CD4-positive, alpha-beta T cell (primary cell): ENCODE measurements at regions not wholly inside any gene's neighbourhood (a gene's known extent, or its start where the extent isn't known, plus 50 kb on each side); places are given as distances from the start of the nearest gene placed in this dataset.

Source experiments
- ATAC-seq: fragments of 200-7000 bp; cut with Tn5 transposase; one replicate; pipeline ENCODE4 v1.10.0; 2022; ENCODE audit warnings: mild to moderate bottlenecking; ENCODE audit not compliant: poor library complexity
- CTCF ChIA-PET: fragments of 350-600 bp; sonication (Branson Sonifier 250); formaldehyde crosslinking; loops from one replicate; lab custom pipeline; 2021; ENCODE audit warnings: antibody characterized with exemption, inconsistent platforms; lab: Charles Lee
- POLR2A ChIA-PET: fragments of 350-600 bp; sonication (Branson Sonifier 250); formaldehyde crosslinking; loops from one replicate; lab custom pipeline; 2021; ENCODE audit warnings: antibody characterized with exemption, inconsistent platforms; lab: Charles Lee
- DNase-seq, 14 experiments: peaks; one replicate each; pipeline ENCODE4 v3.0.0-alpha.2; 2013 to 2020; ENCODE audit warnings: mixed read lengths in 2 of 14
- H3K27ac ChIP-seq, 2 donors: one replicate each; pipeline versions ENCODE4 v1.5.1 to v1.7.0; 2013; ENCODE audit warnings: low read length in 2 of 2, low read depth in 1 of 2, mild to moderate bottlenecking in 1 of 2
- H3K27me3 ChIP-seq, 2 experiments: 1 replicate in 1 of 2; 2 replicates in 1 of 2; pipeline versions ENCODE4 v1.6.1 to v1.7.0; 2013; ENCODE audit warnings: low read length in 2 of 2, control low read depth in 1 of 2, mild to moderate bottlenecking in 1 of 2, moderate library complexity in 1 of 2; ENCODE audit not compliant: insufficient read depth in 2 of 2, control insufficient read depth in 1 of 2
- H3K36me3 ChIP-seq: one replicate; pipeline ENCODE4 v1.6.1; 2013; ENCODE audit warnings: low read length, control low read depth; ENCODE audit not compliant: insufficient read depth
- H3K4me1 ChIP-seq: one replicate; pipeline ENCODE4 v1.6.1; 2013; ENCODE audit warnings: low read length, control low read depth; ENCODE audit not compliant: insufficient read depth
- H3K4me3 ChIP-seq: one replicate; pipeline ENCODE4 v1.5.1; 2013; ENCODE audit warnings: mild to moderate bottlenecking, low read length, moderate library complexity
- H3K9me3 ChIP-seq, 2 experiments: 1 replicate in 1 of 2; 2 replicates in 1 of 2; pipeline versions ENCODE4 v1.6.1 to v1.7.0; 2013; ENCODE audit warnings: low read length in 2 of 2, mild to moderate bottlenecking in 2 of 2, control low read depth in 1 of 2, moderate library complexity in 1 of 2; ENCODE audit not compliant: control insufficient read depth in 1 of 2, insufficient read depth in 1 of 2
- H3K27ac Mint-ChIP-seq: one replicate; pipeline ENCODE4 v1.8.0; 2020; ENCODE audit warnings: mixed read lengths
- H3K27me3 Mint-ChIP-seq: one replicate; pipeline ENCODE4 v1.8.0; 2021; ENCODE audit warnings: mixed read lengths
- H3K36me3 Mint-ChIP-seq: one replicate; pipeline ENCODE4 v1.8.0; 2021; ENCODE audit warnings: low read depth, mixed read lengths
- H3K4me1 Mint-ChIP-seq: one replicate; pipeline ENCODE4 v1.8.0; 2021; ENCODE audit warnings: low read depth, mixed read lengths
- H3K4me3 Mint-ChIP-seq: one replicate; pipeline ENCODE4 v1.8.0; 2020; ENCODE audit warnings: mild to moderate bottlenecking, mixed read lengths
- H3K9me3 Mint-ChIP-seq: one replicate; pipeline ENCODE4 v1.8.0; 2020; ENCODE audit warnings: mixed read lengths
- CTCF ChIP-seq: fragments of 200-600 bp; IDR thresholded peaks from one replicate; pipeline ENCODE4 v1.8.0; 2022; ENCODE audit warnings: antibody characterized with exemption, mild to moderate bottlenecking
- intact Hi-C, 2 experiments: fragments of 100-400 bp; cut with DNase I in 1 of 2; cut with micrococcal nuclease in 1 of 2; formaldehyde crosslinking; loops; one replicate each; pipeline versions ENCODE4 v1.15.1 to v1.9.0; 2023 to 2025; cut with DNase I, micrococcal nuclease

GRCh38 chrX:107576392-107576791 is 51.9 kb upstream of the PRPS1 start:
- Histone ChIP-seq H3K4me1 (no peaks in the 10 kb centered on the region), H3K9me3 (no peaks in the 10 kb centered on the region), H3K27me3 (no peaks in the 10 kb centered on the region), H3K4me3 (no peak overlapping the region), H3K36me3 (no peaks in the 10 kb centered on the region), H3K27ac (no peak overlapping the region)
- no peak for TF ChIP-seq CTCF
- no peak for ATAC-seq
- intact Hi-C loops = no loop called here
- no peaks in the 10 kb centered on the region for H3K4me1 Mint-ChIP-seq
- no peaks in the 10 kb centered on the region for H3K36me3 Mint-ChIP-seq
- no peaks in the 10 kb centered on the region for H3K27me3 Mint-ChIP-seq
- CTCF ChIA-PET = interaction anchor here (0.6 kb wide), 1 partner anchor 62 kb away, joined by 3 read pairs; no protein-coding TSS in a partner anchor
- no peak for DNase-seq
- no peaks in the 10 kb centered on the region for H3K9me3 Mint-ChIP-seq
- POLR2A ChIA-PET = no interaction called here
- H3K4me3 Mint-ChIP-seq = no peak overlapping the region
- H3K27ac Mint-ChIP-seq = no peak overlapping the region

- no peaks in the 10 kb centered on the region for H3K27me3 ChIP-seq
- no peak overlapping the region for H3K27ac ChIP-seq
- no peak overlapping the region for H3K4me3 ChIP-seq
- no peaks in the 10 kb centered on the region for H3K9me3 ChIP-seq
- intact Hi-C loops = no loop called here
- no peak for TF ChIP-seq CTCF
- ChIA-PET CTCF (no interaction called here), POLR2A (no interaction called here)
- H3K4me1 ChIP-seq = no peaks in the 10 kb centered on the region
- Mint-ChIP-seq H3K36me3 (no peaks in the 10 kb centered on the region), H3K9me3 (no peaks in the 10 kb centered on the region), H3K27ac (no peak overlapping the region), H3K4me1 (no peaks in the 10 kb centered on the region), H3K27me3 (no peaks in the 10 kb centered on the region), H3K4me3 (no peak overlapping the region)
- ATAC-seq (no peak), DNase-seq (peak in 1 of 14 experiments; percentile 9)
- no peaks in the 10 kb centered on the region for H3K36me3 ChIP-seq
These were observed 51.5 kb upstream of the PRPS1 start for GRCh38 chrX:107576841-107577240.

GRCh38 chrX:107577933-107578332 is 50.4 kb upstream of the PRPS1 start:
- no peak for DNase-seq
- Histone ChIP-seq H3K9me3 (no peaks in the 10 kb centered on the region), H3K4me1 (no peaks in the 10 kb centered on the region), H3K36me3 (no peaks in the 10 kb centered on the region), H3K27ac (no peak overlapping the region), H3K4me3 (no peak overlapping the region), H3K27me3 (no peaks in the 10 kb centered on the region)
- Mint-ChIP-seq H3K27ac (no peak overlapping the region), H3K9me3 (no peaks in the 10 kb centered on the region), H3K27me3 (no peaks in the 10 kb centered on the region), H3K4me1 (no peaks in the 10 kb centered on the region), H3K4me3 (no peak overlapping the region), H3K36me3 (no peaks in the 10 kb centered on the region)
- POLR2A ChIA-PET = no interaction called here
- CTCF ChIA-PET = no interaction called here
- no peak for TF ChIP-seq CTCF
- ATAC-seq = no peak
- intact Hi-C loops = no loop called here
